ENCODE measurements at regions not wholly inside any gene's neighbourhood (a gene's known extent, or its start where the extent isn't known, plus 50 kb on each side); places are given as distances from the start of the nearest gene placed in this dataset.

DNA sequence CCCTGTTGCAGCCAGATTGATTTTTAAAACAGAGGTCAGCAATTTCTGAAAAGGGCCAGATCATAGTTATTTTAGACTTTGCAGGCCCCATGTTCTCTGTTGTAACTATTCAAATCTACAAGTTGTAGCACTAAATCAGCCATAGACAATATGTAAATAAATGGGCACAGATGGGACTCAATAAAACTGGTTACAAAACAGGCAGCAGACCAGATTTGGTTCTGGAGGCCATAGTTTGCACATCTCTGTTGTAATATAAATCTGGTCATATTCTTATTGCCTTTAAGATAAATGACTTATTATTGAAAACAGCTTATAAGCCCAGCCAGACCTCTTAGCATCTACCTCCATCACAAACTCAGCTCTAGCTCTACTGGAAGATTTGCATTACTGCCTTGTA, 114.0 kb upstream of the ARG1 start:
- CTCF ChIA-PET (ENCODE audit: partially characterized antibody), result interaction anchor here (0.7 to 2.3 kb wide), 22 partner anchors 10 to 574 kb away, joined by 3 to 13 read pairs (median 4); no protein-coding TSS in a partner anchor
- no peak overlapping the region for H3K4me3 ChIP-seq (ENCODE audit: extremely low read depth in 1 of 4, insufficient read depth in 2 of 4, low read depth in 3 of 4, low read length in 4 of 4)
- TF ChIP-seq RBBP5 (IDR thresholded peaks at IDR 0.05; ENCODE audit: borderline replicate concordance, low read depth, low read length) (no peak), KDM1A (IDR thresholded peaks at IDR 0.05; ENCODE audit: borderline replicate concordance, low read length) (no peak), NANOG (IDR thresholded peaks at IDR 0.05; ENCODE audit: insufficient read depth, low read depth, low read length, poor library complexity, severe bottlenecking) (no peak), TEAD4 (IDR thresholded peaks at IDR 0.05; ENCODE audit: low read depth, low read length) (no peak), NRF1 (IDR thresholded peaks at IDR 0.05; ENCODE audit: low read depth, low read length) (no peak), CBX5 (IDR thresholded peaks at IDR 0.05; ENCODE audit: low read depth, low read length) (no peak), ASH2L (IDR thresholded peaks at IDR 0.05; ENCODE audit: low read length) (no peak), HDAC2 (IDR thresholded peaks at IDR 0.05; ENCODE audit: borderline replicate concordance in 1 of 2, low read depth in 2 of 2, low read length in 2 of 2) (no peak), SIN3A (conservative IDR thresholded peaks at IDR 0.05 in 1 of 2, IDR thresholded peaks at IDR 0.05 in 1 of 2; ENCODE audit: low read depth in 1 of 2, low read length in 2 of 2) (no peak), SIX5 (IDR thresholded peaks at IDR 0.05; ENCODE audit: low read depth, low read length) (no peak), CTBP2 (IDR thresholded peaks at IDR 0.05; ENCODE audit: borderline replicate concordance, insufficient read depth, insufficient read length, low read length) (no peak), CBX8 (IDR thresholded peaks at IDR 0.05; ENCODE audit: borderline replicate concordance, low read depth, low read length) (no peak), POU5F1 (IDR thresholded peaks at IDR 0.05; ENCODE audit: low read depth, low read length) (no peak)
- TF ChIP-seq, protein P1, sequence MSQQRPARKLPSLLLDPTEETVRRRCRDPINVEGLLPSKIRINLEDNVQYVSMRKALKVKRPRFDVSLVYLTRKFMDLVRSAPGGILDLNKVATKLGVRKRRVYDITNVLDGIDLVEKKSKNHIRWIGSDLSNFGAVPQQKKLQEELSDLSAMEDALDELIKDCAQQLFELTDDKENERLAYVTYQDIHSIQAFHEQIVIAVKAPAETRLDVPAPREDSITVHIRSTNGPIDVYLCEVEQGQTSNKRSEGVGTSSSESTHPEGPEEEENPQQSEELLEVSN (IDR thresholded peaks at IDR 0.05), result no peak

More for the DNA sequence above, 114.0 kb upstream of the ARG1 start:
- H2BK5ac ChIP-seq (ENCODE audit: low read depth, low read length), result no peak overlapping the region
- H3K23me2 ChIP-seq (ENCODE audit: low read depth, low read length), result no peaks in the 10 kb centered on the region
- H3K9ac ChIP-seq (replicated peaks in 1 of 4; ENCODE audit: extremely low read depth in 1 of 4, low read depth in 3 of 4, low read length in 3 of 4), result no peak overlapping the region
- POLR2A ChIA-PET (ENCODE audit: partially characterized antibody), result interaction anchor here (1.1 kb wide), 1 partner anchor 165 kb away, joined by 3 read pairs; no protein-coding TSS in a partner anchor
- H4K20me1 ChIP-seq (replicated peaks in 1 of 2; ENCODE audit: control insufficient read depth in 1 of 2, insufficient read depth in 2 of 2, low read length in 2 of 2), result no peaks in the 10 kb centered on the region
- H2BK15ac ChIP-seq (ENCODE audit: low read length), result no peak overlapping the region
- H2BK12ac ChIP-seq (ENCODE audit: low read depth, low read length), result peak overlapping the region; percentile 39; the same call in 1 of the 2 replicates
- H3K79me1 ChIP-seq (ENCODE audit: low read depth, low read length), result no peaks in the 10 kb centered on the region
- no peak overlapping the region for H2BK20ac ChIP-seq (ENCODE audit: low read length)
- no peak overlapping the region for H2BK120ac ChIP-seq (replicated peaks; ENCODE audit: low read depth, low read length)
- no peak overlapping the region for H4K91ac ChIP-seq (replicated peaks; ENCODE audit: insufficient read length, low read length)
- H3K4ac ChIP-seq (replicated peaks; ENCODE audit: insufficient read length, low read depth, low read length), result no peak overlapping the region
- FAIRE-seq (no peak), DNase-seq (ENCODE audit: low read depth in 1 of 2, low spot score in 2 of 2) (no peak)
- no peaks in the 10 kb centered on the region for H3K79me2 ChIP-seq (ENCODE audit: control insufficient read depth in 1 of 2, insufficient read depth in 2 of 2, low read length in 2 of 2)
- H2AK5ac ChIP-seq (ENCODE audit: low read depth, low read length), result no peak overlapping the region
- no peaks in the 10 kb centered on the region for H3K27me3 ChIP-seq (replicated peaks in 1 of 4; ENCODE audit: control insufficient read depth in 3 of 4, extremely low read depth in 1 of 4, insufficient read depth in 3 of 4, low read length in 3 of 4)
- H3K36me3 ChIP-seq (ENCODE audit: control insufficient read depth in 2 of 4, insufficient read depth in 4 of 4, low read length in 3 of 4), result no peaks in the 10 kb centered on the region
- no peak overlapping the region for H3K14ac ChIP-seq (ENCODE audit: insufficient read length)
- H4K8ac ChIP-seq (ENCODE audit: extremely low read depth, insufficient read depth, low read length), result no peak overlapping the region
- H3K9me3 ChIP-seq (ENCODE audit: insufficient read depth in 2 of 2, low read depth in 1 of 2, low read length in 1 of 2), result no peaks in the 10 kb centered on the region
- no peak overlapping the region for H2AFZ ChIP-seq (ENCODE audit: low read length)
- no peak overlapping the region for H3K56ac ChIP-seq (replicated peaks; ENCODE audit: insufficient read length, low read depth, low read length)
- no peak overlapping the region for H3K23ac ChIP-seq (ENCODE audit: insufficient read length)
- H3K27ac ChIP-seq (ENCODE audit: low read depth, low read length), result no peak overlapping the region
- no peak overlapping the region for H3K18ac ChIP-seq (ENCODE audit: extremely low read depth, low read length)
- no peak overlapping the region for H3K4me2 ChIP-seq (ENCODE audit: insufficient read depth in 1 of 2, low read depth in 2 of 2, low read length in 2 of 2)
- no peak overlapping the region for H4K5ac ChIP-seq (ENCODE audit: insufficient read length, low read depth, low read length)
- H3K4me1 ChIP-seq (replicated peaks in 1 of 4; ENCODE audit: control insufficient read depth in 3 of 4, insufficient read depth in 4 of 4, low read length in 3 of 4), result peaks cover 0 to 7% (median 0%) of the 10 kb centered on the region in 4 experiments; a peak in 1 of 7 replicates
